ENCODE measurements at regions not wholly inside any gene's neighbourhood (a gene's known extent, or its start where the extent isn't known, plus 50 kb on each side); places are given as distances from the start of the nearest gene placed in this dataset.

- Histone ChIP-seq H2BK15ac (ENCODE audit: low read depth, low read length) (no peak overlapping the region), H3K27me3 (ENCODE audit: control insufficient read depth, insufficient read depth, low read length) (no peaks in the 10 kb centered on the region), H3K4me2 (ENCODE audit: low read depth, low read length) (no peak overlapping the region), H3K9me3 (ENCODE audit: control insufficient read depth, insufficient read depth, low read length) (peaks cover 58% of the 10 kb centered on the region), H2BK120ac (ENCODE audit: low read depth, low read length) (no peak overlapping the region), H3K9ac (ENCODE audit: low read depth, low read length) (no peak overlapping the region), H4K91ac (ENCODE audit: insufficient read depth, low read depth, low read length) (no peak overlapping the region), H2BK20ac (ENCODE audit: low read depth, low read length) (no peak overlapping the region), H3K4me1 (ENCODE audit: control insufficient read depth, insufficient read depth, low read length) (no peaks in the 10 kb centered on the region), H3K14ac (replicated peaks; ENCODE audit: low read depth, low read length) (no peak overlapping the region), H3K18ac (ENCODE audit: low read depth, low read length) (no peak overlapping the region), H3K79me1 (ENCODE audit: low read depth in 1 of 2, low read length in 2 of 2) (no peaks in the 10 kb centered on the region), H2BK5ac (ENCODE audit: low read depth, low read length, poor library complexity, severe bottlenecking) (no peak overlapping the region), H3K4me3 (ENCODE audit: insufficient read depth, low read depth, low read length) (no peak overlapping the region), H3K36me3 (ENCODE audit: control insufficient read depth, insufficient read depth, low read length) (no peaks in the 10 kb centered on the region), H2AK5ac (ENCODE audit: low read depth, low read length) (no peak overlapping the region), H4K8ac (ENCODE audit: low read depth in 2 of 2, low read length in 2 of 2) (no peak overlapping the region), H2AK9ac (replicated peaks; ENCODE audit: low read depth, low read length, poor library complexity) (no peak overlapping the region), H3K23ac (ENCODE audit: low read depth, low read length) (no peak overlapping the region), H3K4ac (ENCODE audit: low read depth, low read length) (no peak overlapping the region), H2AFZ (replicated peaks; ENCODE audit: low read length, poor library complexity) (no peak overlapping the region), H3K27ac (ENCODE audit: insufficient read depth, low read length) (no peak overlapping the region), H3K56ac (ENCODE audit: extremely low read depth, insufficient read depth, low read length) (no peak overlapping the region), H3K9me1 (ENCODE audit: insufficient read depth, low read length) (no peaks in the 10 kb centered on the region), H4K5ac (ENCODE audit: low read depth, low read length) (no peak overlapping the region), H4K20me1 (ENCODE audit: insufficient read depth, low read length) (no peaks in the 10 kb centered on the region)
- intact Hi-C loops (cut with micrococcal nuclease) (no loop called here), in situ Hi-C loops (cut with MboI; ENCODE audit: low sequenced_read_pairs) (no loop called here), dilution Hi-C loops (cut with HindIII; ENCODE audit: low sequenced_read_pairs, unreplicated experiment) (no loop called here)
- CTCF ChIA-PET, result no interaction called here
- POLR2A ChIA-PET (ENCODE audit: unreplicated experiment), result no interaction called here
- DNase-seq (no peak), ATAC-seq (ENCODE audit: low read depth) (no peak)
- 0% methylated on average over 1 of the region's 4 CpGs; no CpG with 5 or more reads in 1 of the 2 experiments for WGBS, 2 experiments (ENCODE audit: extremely low coverage in 2 of 2, insufficient read length in 1 of 2)
- TF ChIP-seq CEBPB (IDR thresholded peaks at IDR 0.05; ENCODE audit: low read depth, low read length), result no peak
- BruUV-seq (replicated peaks), result no TSS peak
These were observed 342.5 kb downstream of the CYRIA start for GRCh38 chr2:16323126-16323520.

All from IMR-90 (cell line).